SK-N-SH treated with all-trans-retinoic acid at 6 μM for 48 hours (cell line): ENCODE measurements at regions not wholly inside any gene's neighbourhood (a gene's known extent, or its start where the extent isn't known, plus 50 kb on each side); places are given as distances from the start of the nearest gene placed in this dataset.

Experiments used
- ATAC-seq: fragments of 200-7000 bp; cut with Tn5 transposase; 3 replicates; pipeline ENCODE4 v1.9.1; 2020; ENCODE audit warnings: mild to moderate bottlenecking, moderate library complexity
- ARNTL ChIP-seq: fragments of 450-650 bp; formaldehyde crosslinking; IDR thresholded peaks from 2 replicates; pipeline ENCODE4 v1.5.0; 2020; ENCODE audit warnings: low read depth, mild to moderate bottlenecking, moderate library complexity, borderline replicate concordance
- BACH2 ChIP-seq: fragments of 250-450 bp; sonication (Bioruptor Pico); IDR thresholded peaks from 2 replicates; pipeline ENCODE4 v1.9.0; 2021; ENCODE audit warnings: mild to moderate bottlenecking, borderline replicate concordance
- CREB5 ChIP-seq: fragments of 250-450 bp; sonication (Bioruptor Pico); IDR thresholded peaks from 2 replicates; pipeline ENCODE4 v1.5.1; 2020; ENCODE audit warnings: low read depth, mild to moderate bottlenecking, moderate library complexity
- CSDC2 ChIP-seq: fragments of 250-450 bp; sonication (Bioruptor Pico); IDR thresholded peaks from 2 replicates; pipeline ENCODE4 v1.5.0; 2020; ENCODE audit warnings: mild to moderate bottlenecking, moderate library complexity
- ESRRG ChIP-seq: fragments of 250-450 bp; sonication (Bioruptor Pico); IDR thresholded peaks from 2 replicates; pipeline ENCODE4 v1.6.1; 2021; ENCODE audit warnings: mild to moderate bottlenecking
- ISL1 ChIP-seq: fragments of 250-450 bp; sonication (Bioruptor Pico); IDR thresholded peaks from 2 replicates; pipeline ENCODE4 v2.1.2; 2022; ENCODE audit warnings: mild to moderate bottlenecking, moderate library complexity
- OSR1 ChIP-seq: fragments of 250-450 bp; sonication (Bioruptor Pico); IDR thresholded peaks from 2 replicates; pipeline ENCODE4 v1.8.0; 2022; ENCODE audit warnings: moderate library complexity, mild to moderate bottlenecking, inconsistent platforms
- PATZ1 ChIP-seq: fragments of 250-450 bp; sonication (Bioruptor Pico); IDR thresholded peaks from 2 replicates; pipeline ENCODE4 v1.8.0; 2020; ENCODE audit warnings: mild to moderate bottlenecking, moderate library complexity, borderline replicate concordance
- POU6F1 ChIP-seq: fragments of 250-450 bp; sonication (Bioruptor Pico); IDR thresholded peaks from 2 replicates; pipeline ENCODE4 v1.8.0; 2021; ENCODE audit warnings: low read depth, mild to moderate bottlenecking, moderate library complexity, borderline replicate concordance
- PPARA ChIP-seq: fragments of 250-450 bp; sonication (Bioruptor Pico); IDR thresholded peaks from 2 replicates; pipeline ENCODE4 v1.5.0; 2020; ENCODE audit warnings: mild to moderate bottlenecking, borderline replicate concordance
- RARB ChIP-seq: fragments of 250-450 bp; sonication (Bioruptor Pico); IDR thresholded peaks from 2 replicates; pipeline ENCODE4 v1.8.0; 2021; ENCODE audit warnings: mild to moderate bottlenecking, moderate library complexity
- SNAI2 ChIP-seq: fragments of 250-450 bp; sonication (Bioruptor Pico); IDR thresholded peaks from 2 replicates; pipeline ENCODE4 v1.5.0; 2020; ENCODE audit warnings: mild to moderate bottlenecking, moderate library complexity
- TCF4 ChIP-seq: fragments of 250-450 bp; sonication (Bioruptor Pico); IDR thresholded peaks from 2 replicates; pipeline ENCODE4 v1.8.0; 2021; ENCODE audit warnings: mild to moderate bottlenecking, moderate library complexity, borderline replicate concordance
- TOX ChIP-seq: fragments of 250-450 bp; sonication (Bioruptor Pico); IDR thresholded peaks from 2 replicates; pipeline ENCODE4 v1.8.0; 2021; ENCODE audit warnings: mild to moderate bottlenecking, moderate library complexity, borderline replicate concordance
- TSHZ2 ChIP-seq: fragments of 250-450 bp; sonication (Bioruptor Pico); IDR thresholded peaks from 2 replicates; pipeline ENCODE4 v1.5.0; 2020; ENCODE audit warnings: mild to moderate bottlenecking, moderate library complexity
- ZC3H10 ChIP-seq: fragments of 250-450 bp; sonication (Bioruptor Pico); IDR thresholded peaks from 2 replicates; pipeline ENCODE4 v1.5.1; 2021; ENCODE audit warnings: mild to moderate bottlenecking, moderate library complexity
- ZFP30 ChIP-seq: fragments of 450-650 bp; formaldehyde crosslinking; IDR thresholded peaks from 2 replicates; pipeline ENCODE4 v1.5.0; 2022; ENCODE audit warnings: mild to moderate bottlenecking, moderate library complexity
- ZNF565 ChIP-seq: fragments of 450-650 bp; formaldehyde crosslinking; conservative IDR thresholded peaks from 2 replicates; pipeline ENCODE4 v1.5.0; 2020; ENCODE audit warnings: low read depth, mild to moderate bottlenecking, moderate library complexity
- ZNF70 ChIP-seq: fragments of 450-650 bp; formaldehyde crosslinking; IDR thresholded peaks from 2 replicates; pipeline ENCODE4 v1.5.0; 2020; ENCODE audit warnings: mild to moderate bottlenecking, moderate library complexity
- ZNF8 ChIP-seq: fragments of 450-650 bp; formaldehyde crosslinking; IDR thresholded peaks from 2 replicates; pipeline ENCODE4 v1.5.0; 2020; ENCODE audit warnings: mild to moderate bottlenecking, moderate library complexity

- no peak for ATAC-seq
- no peak for TF ChIP-seq TOX
- TF ChIP-seq ESRRG: no peak
- no peak for TF ChIP-seq PPARA (CRISPR knock-in tag)
- no peak for TF ChIP-seq PATZ1 (CRISPR knock-in tag)
- no peak for TF ChIP-seq ZNF565 (CRISPR knock-in tag)
These were observed 199.7 kb downstream of the RPLP1 start for GRCh38 chr15:69652293-69652692.

GRCh38 chr15:69652751-69653305 is 200.2 kb downstream of the RPLP1 start:
- TF ChIP-seq ISL1: no peak
- TF ChIP-seq BACH2 (CRISPR knock-in tag): no peak
- TF ChIP-seq TOX: no peak
- TF ChIP-seq ZFP30 (CRISPR knock-in tag): no peak
- TF ChIP-seq PPARA (CRISPR knock-in tag): no peak
- no peak for TF ChIP-seq ESRRG
- TF ChIP-seq TSHZ2 (CRISPR knock-in tag): no peak
- no peak for TF ChIP-seq CSDC2 (CRISPR knock-in tag)
- no peak for ATAC-seq

GRCh38 chr15:69653306-69653705 is 200.7 kb downstream of the RPLP1 start:
- no peak for ATAC-seq
- no peak for TF ChIP-seq ZNF565 (CRISPR knock-in tag)
- TF ChIP-seq RARB (CRISPR knock-in tag): no peak
- TF ChIP-seq OSR1 (CRISPR knock-in tag): no peak
- TF ChIP-seq TCF4 (CRISPR knock-in tag): no peak
- no peak for TF ChIP-seq ZFP30 (CRISPR knock-in tag)
- no peak for TF ChIP-seq ZNF8 (CRISPR knock-in tag)
- TF ChIP-seq ARNTL: no peak
- no peak for TF ChIP-seq ZC3H10 (CRISPR knock-in tag)
- TF ChIP-seq TOX: no peak
- TF ChIP-seq TSHZ2 (CRISPR knock-in tag): no peak
- no peak for TF ChIP-seq ZNF70 (CRISPR knock-in tag)
- TF ChIP-seq CREB5 (CRISPR knock-in tag): no peak
- no peak for TF ChIP-seq ESRRG
- TF ChIP-seq ISL1: no peak
- TF ChIP-seq SNAI2 (CRISPR knock-in tag): no peak
- TF ChIP-seq POU6F1 (CRISPR knock-in tag): no peak
- TF ChIP-seq, all 23 proteins: peak for 0
